Islet precursor cell (in vitro differentiated cells): ENCODE measurements at regions not wholly inside any gene's neighbourhood (a gene's known extent, or its start where the extent isn't known, plus 50 kb on each side); places are given as distances from the start of the nearest gene placed in this dataset.

Experiments used
- DNase-seq: peaks from one replicate; pipeline ENCODE4 v3.0.0-alpha.2; 2018

GRCh38 chr4:71162386-71162785 is 168.9 kb downstream of the DCK start:
- no peak for DNase-seq

GRCh38 chr4:71163317-71163716 is 169.9 kb downstream of the DCK start:
- DNase-seq: no peak

- no peak for DNase-seq
Observed at GRCh38 chr4:71167083-71167482, 171.7 kb upstream of the SLC4A4 start.

- no peak for DNase-seq
Observed at GRCh38 chr4:71171592-71171991, 167.2 kb upstream of the SLC4A4 start.

- no peak for DNase-seq
Observed at GRCh38 chr4:71181332-71181731, 157.5 kb upstream of the SLC4A4 start.

GRCh38 chr4:71184195-71184781 is 154.5 kb upstream of the SLC4A4 start:
- no peak for DNase-seq

GRCh38 chr4:71185037-71185436 is 153.8 kb upstream of the SLC4A4 start:
- DNase-seq: no peak

- DNase-seq: no peak
Observed at GRCh38 chr4:71186257-71186565, 152.6 kb upstream of the SLC4A4 start.

- DNase-seq: peak; percentile 72
Observed at GRCh38 chr4:71186566-71187403, 152.0 kb upstream of the SLC4A4 start.

- DNase-seq: peak; percentile 57
Observed at GRCh38 chr4:71187404-71188155, 151.2 kb upstream of the SLC4A4 start.

- peak; percentile 60 for DNase-seq
Observed at GRCh38 chr4:71188156-71188640, 150.6 kb upstream of the SLC4A4 start.

- DNase-seq: no peak
Observed at GRCh38 chr4:71188951-71189350, 149.9 kb upstream of the SLC4A4 start.

GRCh38 chr4:71189471-71189870 is 149.3 kb upstream of the SLC4A4 start:
- DNase-seq: peak; percentile 54

- no peak for DNase-seq
Observed at GRCh38 chr4:71194454-71194853, 144.4 kb upstream of the SLC4A4 start.

- peak; percentile 90 for DNase-seq
Observed at GRCh38 chr4:71195924-71196323, 142.9 kb upstream of the SLC4A4 start.

GRCh38 chr4:71198958-71199357 is 139.9 kb upstream of the SLC4A4 start:
- DNase-seq: no peak

- no peak for DNase-seq
Observed at GRCh38 chr4:71201057-71201456, 137.8 kb upstream of the SLC4A4 start.

- no peak for DNase-seq
Observed at GRCh38 chr4:71201817-71202576, 136.8 kb upstream of the SLC4A4 start.

- DNase-seq: no peak
Observed at GRCh38 chr4:71202705-71203104, 136.1 kb upstream of the SLC4A4 start.

- no peak for DNase-seq
Observed at GRCh38 chr4:71204056-71204455, 134.8 kb upstream of the SLC4A4 start.

- DNase-seq: no peak
Observed at GRCh38 chr4:71206763-71207162, 132.1 kb upstream of the SLC4A4 start.

- DNase-seq: no peak
Observed at GRCh38 chr4:71209161-71209560, 129.7 kb upstream of the SLC4A4 start.

GRCh38 chr4:71210823-71211222 is 128.0 kb upstream of the SLC4A4 start:
- DNase-seq: no peak
